ENCODE measurements at regions not wholly inside any gene's neighbourhood (a gene's known extent, or its start where the extent isn't known, plus 50 kb on each side); places are given as distances from the start of the nearest gene placed in this dataset.

- TF ChIP-seq RNF2 (IDR thresholded peaks at IDR 0.05; ENCODE audit: borderline replicate concordance, low read depth, low read length, missing control alignments, poor library complexity, severe bottlenecking) = no peak
- TF ChIP-seq NANOG (IDR thresholded peaks at IDR 0.05; ENCODE audit: insufficient read depth, low read depth, low read length, poor library complexity, severe bottlenecking) = no peak
- TF ChIP-seq JUND (IDR thresholded peaks at IDR 0.05; ENCODE audit: low read length) = no peak
- no peak for TF ChIP-seq POLR2A (IDR thresholded peaks at IDR 0.05; ENCODE audit: control extremely low read depth in 1 of 2, low read depth in 2 of 2, low read length in 2 of 2)
These were observed 56.8 kb upstream of the IPO9 start (continued) for GRCh38 chr1:201772178-201772577.

All from H1 (cell line).